ENCODE measurements at regions not wholly inside any gene's neighbourhood (a gene's known extent, or its start where the extent isn't known, plus 50 kb on each side); places are given as distances from the start of the nearest gene placed in this dataset.
"Not testable (repeated sequence)": the region's sequence is repeated elsewhere in the genome, so short reads cannot be mapped to it uniquely, and the experiment has no call there.

DNA sequence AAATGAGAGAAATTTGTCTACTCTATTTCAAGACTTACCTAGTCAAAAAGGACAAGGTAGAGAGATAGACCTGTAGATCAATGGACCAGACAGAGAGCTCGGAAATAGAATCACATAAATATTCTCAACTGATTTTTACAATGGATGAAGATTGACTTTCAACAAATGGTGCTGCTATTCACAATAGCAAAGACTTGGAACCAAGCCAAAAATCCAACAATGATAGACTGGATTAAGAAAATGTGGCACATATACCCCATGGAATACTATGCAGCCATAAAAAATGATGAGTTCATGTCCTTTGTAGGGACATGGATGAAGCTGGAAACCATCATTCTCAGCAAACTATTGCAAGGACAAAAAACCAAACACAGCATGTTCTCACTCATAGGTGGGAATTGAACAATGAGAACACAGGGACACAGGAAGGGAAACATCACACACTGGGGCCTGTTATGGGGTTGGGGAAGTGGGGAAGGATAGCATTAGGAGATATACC lies 1128.2 kb downstream of the UQCRFS1 start:
- DNase-seq (ENCODE audit: low read depth), result not testable (repeated sequence)

DNA sequence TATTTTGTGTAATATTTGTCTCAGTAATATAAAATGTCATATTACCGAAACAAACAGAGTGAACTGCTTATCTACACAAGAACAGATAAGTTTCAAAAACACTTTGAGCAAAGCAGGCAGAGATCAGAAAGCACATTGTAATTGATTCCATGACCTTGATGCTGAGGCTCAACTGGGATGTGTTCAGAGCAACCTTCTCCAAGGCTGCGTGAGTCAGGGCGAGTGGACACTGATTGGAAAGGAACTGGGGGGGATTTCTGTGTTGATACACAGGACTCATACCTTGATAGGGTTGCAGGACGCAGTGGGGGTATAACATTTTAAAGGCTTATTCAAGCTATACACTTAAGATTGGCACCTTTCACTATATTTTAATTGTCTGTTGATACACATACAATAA lies 1136.3 kb downstream of the UQCRFS1 start:
- no peak for DNase-seq (ENCODE audit: low read depth)

DNA sequence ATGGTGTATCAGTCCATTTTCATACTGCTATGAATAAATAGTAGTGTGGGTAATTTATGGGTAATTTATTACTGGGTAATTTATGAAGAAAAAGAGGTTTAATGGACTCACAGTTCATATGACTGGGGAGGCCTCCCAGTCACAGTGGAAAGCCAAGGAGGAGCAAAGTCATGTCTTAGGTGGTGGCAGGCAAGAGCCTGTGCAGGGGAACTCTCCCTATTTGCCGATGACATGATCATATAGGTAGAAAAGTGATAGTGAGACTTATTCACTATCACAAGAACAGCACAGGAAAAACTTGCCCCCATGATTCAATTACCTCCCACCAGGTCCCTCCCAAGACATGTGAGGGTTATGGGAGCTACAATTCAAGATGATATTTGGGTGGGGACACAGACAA lies 1137.7 kb downstream of the UQCRFS1 start:
- no peak for DNase-seq (ENCODE audit: low read depth)

DNA sequence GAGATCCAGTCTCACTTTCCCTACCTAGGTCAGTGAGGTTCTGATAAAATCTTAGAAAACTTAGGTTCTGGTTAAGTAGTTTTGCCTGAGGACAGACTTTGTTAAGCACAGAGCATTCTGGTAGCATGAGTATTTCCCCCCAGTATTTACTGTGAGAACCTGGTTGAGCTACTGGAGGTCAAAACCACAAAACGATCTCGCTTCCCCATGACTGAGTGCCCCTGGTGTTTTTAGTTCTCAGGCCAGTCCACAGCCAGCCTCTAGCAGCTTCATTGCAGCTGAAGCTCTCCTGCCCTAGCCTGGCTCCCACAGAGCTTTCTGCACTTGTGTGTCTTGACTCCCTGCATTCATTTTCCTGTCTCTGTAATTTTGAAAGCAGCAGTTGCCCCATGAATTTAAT lies 1138.2 kb downstream of the UQCRFS1 start:
- peak; percentile 63 for DNase-seq (ENCODE audit: low read depth)

DNA sequence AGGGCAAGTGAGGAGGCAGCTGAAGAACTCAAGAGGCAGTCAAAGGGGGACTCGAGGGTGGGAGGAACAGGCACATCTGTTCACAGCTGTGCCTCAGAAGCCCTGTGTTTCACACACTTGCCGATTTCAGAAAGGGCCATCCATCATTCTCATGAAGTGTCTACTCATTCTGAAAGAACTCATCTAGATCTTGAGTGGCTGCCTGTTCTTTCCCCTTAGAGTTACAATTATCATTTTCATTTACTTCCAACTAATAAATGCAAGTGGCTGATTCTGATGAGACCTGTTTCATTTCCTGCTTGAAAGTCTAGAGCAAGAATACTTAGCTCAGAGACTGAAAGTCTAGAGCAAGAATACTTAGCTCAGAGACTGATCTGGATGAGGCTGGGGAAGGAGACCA lies 1145.1 kb downstream of the UQCRFS1 start:
- no peak for DNase-seq (ENCODE audit: low read depth)

DNA sequence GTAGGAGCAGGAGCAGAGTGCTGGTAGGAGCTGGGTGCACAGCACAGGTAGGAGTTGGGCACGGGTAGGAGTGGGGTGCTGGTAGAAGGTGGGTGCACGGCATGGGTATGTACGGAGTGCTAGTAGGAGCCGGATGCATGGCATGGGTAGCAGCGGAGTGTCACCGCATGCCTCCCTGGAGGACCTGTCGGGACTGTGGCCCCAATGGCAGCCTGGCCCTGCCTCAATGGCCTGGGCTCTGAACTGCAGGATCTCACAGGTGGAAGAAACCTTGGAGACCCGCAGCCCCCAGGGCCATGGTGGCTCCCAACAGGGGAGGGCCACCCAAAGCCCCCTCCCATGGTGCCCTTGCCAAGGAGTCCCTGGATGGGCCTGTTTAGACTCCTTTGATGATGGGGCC lies 1146.0 kb downstream of the UQCRFS1 start:
- DNase-seq (ENCODE audit: low read depth), result no peak

DNA sequence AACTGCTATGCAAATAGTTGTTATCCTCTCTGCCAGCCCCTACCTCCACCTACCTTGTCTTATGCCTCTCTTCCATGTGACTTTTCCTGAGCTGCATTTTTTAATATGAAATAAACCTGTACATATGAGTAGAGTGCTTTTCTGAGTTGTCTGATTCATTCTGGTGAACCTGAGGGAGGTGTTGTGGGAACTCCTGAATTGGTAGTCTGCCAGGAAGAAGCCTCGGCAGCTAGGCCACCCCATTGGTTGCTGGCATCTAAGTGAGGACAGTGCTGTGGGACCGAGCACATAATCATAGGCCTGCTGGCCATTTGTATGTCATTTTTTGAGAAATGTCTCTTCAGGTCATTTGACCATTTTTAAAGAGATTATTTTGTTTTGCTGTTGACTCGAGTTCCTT lies 1146.8 kb downstream of the UQCRFS1 start:
- DNase-seq (ENCODE audit: low read depth), result no peak

DNA sequence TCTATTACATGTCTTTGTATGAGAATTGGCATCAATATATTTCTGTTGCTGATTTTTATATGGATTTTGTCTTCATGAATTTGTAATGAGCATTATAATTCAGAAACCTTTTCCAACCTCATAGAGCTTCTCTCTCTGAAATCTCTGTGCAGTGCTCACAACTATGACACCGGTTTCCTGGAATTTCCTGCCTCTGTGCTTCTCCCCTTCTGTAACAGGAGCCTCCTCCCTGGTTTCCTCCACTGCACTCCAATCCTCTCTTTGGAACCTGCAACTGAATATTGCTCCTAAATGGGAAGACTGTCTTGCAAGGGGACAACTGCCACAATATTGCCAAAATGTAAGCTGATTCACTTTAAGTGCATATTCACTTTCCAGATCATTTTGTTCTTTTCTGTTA lies 1147.9 kb downstream of the UQCRFS1 start:
- peak; percentile 32 for DNase-seq (ENCODE audit: low read depth)

DNA sequence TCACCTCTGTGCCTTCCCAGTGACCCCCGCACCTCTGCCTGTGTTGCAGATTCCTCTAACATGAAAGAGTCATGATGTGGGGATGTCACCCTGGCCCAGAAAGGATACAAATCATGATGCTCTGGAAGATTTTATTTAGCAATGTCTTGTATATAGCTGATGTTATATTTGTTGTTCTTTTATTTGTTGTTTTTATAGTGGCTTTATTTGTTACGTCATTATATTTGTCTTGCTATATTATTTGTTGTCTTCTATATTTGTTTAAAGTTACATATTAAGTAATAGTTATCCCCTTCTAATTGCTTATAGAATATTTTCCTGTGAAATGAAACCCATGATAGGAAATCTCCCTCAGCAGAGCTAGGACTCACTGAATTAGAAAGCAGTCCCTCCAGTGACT lies 1149.2 kb downstream of the UQCRFS1 start:
- no peak for DNase-seq (ENCODE audit: low read depth)

DNA sequence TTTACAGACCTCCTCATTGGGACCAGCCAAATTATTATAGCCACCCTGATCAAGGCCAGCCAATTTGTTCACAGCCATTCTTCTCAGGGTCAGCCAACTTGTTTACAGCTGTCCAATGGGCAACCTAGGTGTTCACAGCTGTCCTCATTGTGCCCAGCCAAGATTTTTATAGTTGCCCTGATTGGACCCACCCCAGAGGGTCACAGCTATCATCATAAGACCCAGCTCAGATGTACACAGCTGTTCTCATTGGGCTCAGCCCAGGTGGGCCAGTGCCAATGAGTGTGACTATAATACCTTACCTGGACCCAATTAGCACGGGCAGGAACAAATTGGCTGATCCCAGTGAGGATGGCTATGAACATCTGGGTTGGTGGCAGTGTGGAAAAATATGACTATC lies 1151.8 kb downstream of the UQCRFS1 start:
- DNase-seq (ENCODE audit: low read depth), result no peak

DNA sequence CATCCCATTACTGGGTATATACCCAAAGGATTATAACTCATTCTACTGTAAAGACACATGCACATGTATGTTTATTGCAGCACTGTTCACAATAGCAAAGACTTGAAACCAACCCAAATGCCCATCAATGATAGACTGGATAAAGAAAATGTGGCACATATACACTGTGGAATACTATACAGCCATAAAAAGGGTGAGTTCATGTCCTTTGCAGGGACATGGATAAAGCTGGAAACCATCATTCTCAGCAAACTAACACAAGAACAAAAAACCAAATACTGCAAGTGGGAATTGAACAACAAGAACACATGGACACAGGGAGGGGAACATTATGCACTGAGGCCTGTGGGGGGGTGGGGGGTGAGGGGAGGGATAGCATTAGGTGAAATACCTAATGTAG lies 1155.9 kb downstream of the UQCRFS1 start:
- not testable (repeated sequence) for DNase-seq (ENCODE audit: low read depth)

DNA sequence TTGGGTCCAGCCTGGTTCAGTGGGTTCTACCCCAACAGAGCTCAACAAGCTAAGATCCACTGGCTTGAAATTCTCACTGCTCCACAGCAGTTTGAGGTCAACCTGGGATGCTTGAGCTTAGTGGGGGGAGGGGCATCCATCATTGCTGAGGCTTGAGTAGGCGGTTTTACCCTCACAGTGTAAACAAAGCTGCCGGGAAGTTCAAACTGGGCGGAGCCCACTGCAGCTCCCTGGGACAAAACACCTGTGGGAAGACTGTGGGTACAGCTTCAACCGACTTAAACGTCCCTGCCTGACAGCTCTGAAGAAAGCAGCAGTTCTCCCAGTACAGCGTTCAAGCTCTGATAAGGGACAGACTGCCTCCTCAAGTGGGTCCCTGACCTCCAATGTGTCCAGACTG lies 1161.9 kb downstream of the UQCRFS1 start:
- no peak for DNase-seq (ENCODE audit: low read depth)

DNA sequence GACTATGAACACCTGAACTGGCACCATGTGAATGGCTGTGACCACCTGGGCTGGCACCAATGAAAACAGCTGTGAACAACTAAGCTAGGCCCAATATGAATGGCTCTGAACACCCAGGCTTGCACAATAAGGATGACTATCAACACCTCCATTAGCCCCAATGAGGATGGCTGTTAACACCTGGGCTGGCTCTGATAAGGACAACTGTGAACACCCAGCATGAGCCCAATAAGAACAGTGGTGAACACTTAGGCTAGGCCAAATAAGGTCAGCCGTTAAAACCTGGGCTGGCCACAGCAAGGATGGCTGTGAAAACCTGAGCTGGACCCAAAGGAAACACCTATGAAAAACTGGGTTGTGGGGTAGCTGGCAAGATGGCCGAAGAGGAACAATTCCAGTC lies 1163.1 kb downstream of the UQCRFS1 start:
- no peak for DNase-seq (ENCODE audit: low read depth)

DNA sequence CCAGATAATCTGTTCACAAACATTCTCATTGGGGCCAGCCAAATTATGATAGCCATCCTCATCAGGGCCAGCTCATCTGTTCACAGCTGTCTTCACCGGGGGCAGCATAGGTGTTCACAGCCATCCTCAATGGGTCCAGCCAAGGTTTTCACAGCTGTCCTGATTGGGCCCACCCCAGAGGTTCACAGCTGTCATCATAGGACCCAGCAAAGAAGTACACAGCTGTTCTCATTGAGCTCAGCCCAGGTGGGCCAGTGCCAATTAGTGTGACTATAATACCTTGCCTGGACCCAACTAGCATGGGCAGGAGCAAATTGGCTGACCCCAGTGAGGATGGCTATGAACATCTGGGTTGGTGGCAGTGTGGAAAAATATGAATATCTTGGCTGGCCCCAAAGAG lies 1166.0 kb downstream of the UQCRFS1 start:
- no peak for DNase-seq (ENCODE audit: low read depth)

DNA sequence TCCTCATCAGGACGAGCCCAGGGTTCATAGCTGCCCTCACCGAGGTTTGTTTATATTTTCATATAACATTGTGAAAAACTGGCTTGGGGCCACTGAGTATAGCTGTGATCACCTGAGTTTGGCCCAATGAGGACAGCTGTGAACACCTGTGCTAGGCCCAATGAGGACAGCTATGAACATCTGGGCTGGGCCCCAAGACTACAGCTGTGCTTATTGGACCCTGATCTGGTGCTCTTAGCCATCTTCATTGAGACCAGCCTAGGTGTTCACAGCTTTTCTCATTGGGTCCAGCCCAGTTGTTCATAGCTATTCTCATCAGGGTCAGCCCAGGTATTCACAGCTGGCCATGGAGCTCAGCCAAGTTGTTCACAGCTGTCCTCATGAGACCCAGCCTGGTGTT lies 1167.3 kb downstream of the UQCRFS1 start:
- no peak for DNase-seq (ENCODE audit: low read depth)

DNA sequence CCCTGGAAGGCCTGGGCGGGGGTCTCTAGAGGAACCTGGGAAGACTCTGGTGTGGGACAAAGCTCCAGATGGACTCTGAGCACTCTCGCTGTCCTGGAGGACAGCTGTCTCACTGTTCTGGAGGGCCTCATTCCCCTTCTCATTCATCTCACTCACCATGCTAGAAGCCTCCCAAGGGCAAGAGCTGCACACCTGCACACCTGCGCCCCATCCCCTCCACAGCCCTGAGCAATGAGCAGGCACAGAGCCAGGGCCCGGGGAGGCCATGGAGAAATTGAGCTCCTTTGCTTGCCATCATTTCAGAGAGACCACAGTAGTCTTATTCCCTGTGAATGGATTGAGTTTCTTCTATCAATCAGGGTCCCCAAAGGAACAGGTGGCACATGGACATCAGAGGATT lies 1168.5 kb downstream of the UQCRFS1 start:
- DNase-seq (ENCODE audit: low read depth), result no peak

DNA sequence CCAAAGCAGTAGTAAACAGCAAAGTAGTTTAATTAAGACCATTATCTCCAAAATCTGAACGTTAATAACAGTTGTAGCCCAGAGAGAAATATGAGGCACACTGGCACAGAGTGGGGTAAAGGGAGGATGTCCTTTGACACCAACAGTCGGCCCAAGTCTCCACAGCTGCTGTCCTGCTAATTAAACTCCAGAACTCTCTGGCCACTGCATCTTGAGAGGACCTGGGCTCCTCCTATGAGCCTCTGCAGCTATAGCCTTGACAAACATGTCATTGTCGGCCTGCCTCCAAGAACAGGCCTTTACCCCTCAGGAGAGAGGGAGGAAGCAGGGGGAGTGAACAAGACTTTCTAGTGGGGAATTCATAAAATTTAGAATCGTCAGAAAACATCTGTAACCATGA lies 1170.4 kb downstream of the UQCRFS1 start:
- DNase-seq (ENCODE audit: low read depth), result no peak

DNA sequence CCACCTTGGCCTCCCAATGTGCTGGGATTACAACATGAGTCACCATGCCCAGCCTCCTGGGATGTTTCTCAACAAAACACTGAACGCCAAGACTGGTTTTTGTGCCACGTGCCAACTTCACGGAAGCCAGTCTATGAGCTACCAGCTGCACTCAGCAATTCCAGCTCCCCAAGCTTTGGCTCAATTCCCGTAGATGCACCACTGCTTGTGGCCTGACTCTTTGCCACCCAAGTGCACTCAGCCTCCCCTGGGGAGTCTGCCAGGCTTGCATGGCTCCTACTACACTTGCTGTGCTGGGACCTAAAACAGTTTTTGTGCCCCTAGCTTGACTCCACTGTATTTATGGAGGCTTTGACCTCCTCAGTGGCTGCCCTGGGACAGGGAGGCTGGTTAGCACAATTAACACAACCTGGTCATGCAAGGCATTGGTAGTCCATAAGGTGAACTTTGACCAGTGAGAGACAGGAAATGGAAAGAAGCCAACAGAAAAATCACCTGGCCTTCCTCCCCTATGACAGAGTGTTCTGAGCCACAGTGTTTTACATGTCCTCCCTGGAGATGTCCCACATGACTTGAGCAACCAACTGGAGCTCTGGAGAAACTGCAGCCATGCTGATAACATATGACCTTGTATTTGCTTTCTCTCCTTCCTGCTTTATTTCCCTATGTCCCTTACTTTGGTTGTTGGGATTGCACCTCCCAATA lies 1173.1 kb downstream of the UQCRFS1 start:
- peak; percentile 83 for DNase-seq (ENCODE audit: low read depth)

DNA sequence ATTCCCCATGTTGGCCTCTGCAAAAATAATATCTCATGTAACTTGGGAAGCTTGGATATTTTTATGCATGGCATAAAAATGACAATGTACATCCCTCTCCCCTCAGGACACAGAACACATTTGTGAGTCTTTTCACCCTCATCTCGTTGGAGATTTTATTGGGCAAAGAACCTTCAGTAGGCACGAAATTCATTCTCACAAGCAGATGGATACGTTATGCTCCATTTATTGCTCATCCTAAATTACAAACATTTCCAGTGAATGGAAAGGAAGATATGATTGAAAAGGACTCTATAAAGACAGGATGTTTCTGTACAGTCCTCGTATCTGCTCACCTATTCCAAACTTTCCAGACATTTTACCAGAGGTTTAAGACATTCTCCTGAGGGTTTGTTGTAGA lies 1175.8 kb downstream of the UQCRFS1 start:
- DNase-seq (ENCODE audit: low read depth), result no peak

DNA sequence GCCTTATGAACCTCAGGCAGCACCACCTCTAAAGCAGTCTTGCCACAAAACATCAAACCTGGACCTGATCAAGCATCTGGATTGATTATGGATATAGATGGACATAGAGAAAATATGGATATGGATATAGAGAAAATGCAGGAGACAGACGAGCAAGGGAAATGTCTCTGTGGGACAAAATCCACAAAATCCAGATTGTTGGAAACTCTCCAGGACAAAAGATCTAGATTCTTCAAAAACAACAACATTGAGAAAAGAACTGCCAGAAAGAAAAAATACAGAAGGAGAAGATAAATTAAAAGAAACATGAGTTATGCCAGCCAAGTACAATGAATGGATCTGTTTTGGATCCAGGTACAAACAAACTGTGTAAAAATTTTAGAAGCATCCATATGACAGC lies 1176.5 kb downstream of the UQCRFS1 start:
- DNase-seq (ENCODE audit: low read depth), result no peak

DNA sequence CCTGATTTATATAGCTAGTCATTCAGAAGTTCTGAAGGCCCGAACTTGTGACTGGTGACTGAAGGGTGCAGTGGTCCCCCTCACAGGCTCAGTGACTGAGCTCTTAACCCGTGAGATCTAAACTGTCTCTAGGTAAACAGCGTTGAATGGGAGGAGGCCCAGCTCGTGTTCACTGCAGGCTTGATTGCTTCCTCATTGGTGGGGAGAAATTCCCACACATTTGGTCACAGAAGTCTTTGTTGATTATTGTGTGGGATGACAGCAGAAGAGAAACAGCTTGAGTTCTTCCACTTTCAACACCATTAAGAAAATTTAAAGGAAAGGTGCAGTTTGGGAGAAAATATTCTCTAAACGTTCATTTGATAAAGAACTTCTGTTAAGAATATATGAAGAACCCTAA lies 1178.0 kb downstream of the UQCRFS1 start:
- no peak for DNase-seq (ENCODE audit: low read depth)

DNA sequence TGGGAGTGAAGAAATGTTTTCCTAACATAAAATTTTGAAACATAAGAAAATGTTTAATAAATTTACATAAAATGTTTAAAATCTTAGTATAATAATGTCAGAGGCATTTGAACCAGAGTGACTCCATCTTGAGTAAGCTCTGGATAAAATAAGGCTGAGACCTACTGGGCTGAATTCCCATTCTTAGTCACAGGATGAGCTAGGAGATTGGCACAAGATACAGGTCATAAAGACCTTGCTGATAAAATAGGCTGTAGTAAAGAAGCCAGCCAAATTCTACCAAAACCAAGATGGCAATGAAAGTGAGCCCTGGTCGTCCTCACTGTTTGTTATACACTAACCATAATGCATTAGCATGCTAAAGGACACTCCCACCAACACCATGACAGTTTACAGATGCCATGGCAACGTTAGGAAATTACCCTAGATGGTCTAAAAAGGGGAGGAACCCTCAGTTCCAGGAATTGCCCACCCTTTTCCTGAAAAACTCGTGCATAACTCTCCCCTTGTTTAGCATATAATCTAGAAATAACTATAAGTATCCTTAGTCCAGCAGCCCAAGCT lies 1184.0 kb downstream of the UQCRFS1 start:
- DNase-seq (ENCODE audit: low read depth), result no peak

DNA sequence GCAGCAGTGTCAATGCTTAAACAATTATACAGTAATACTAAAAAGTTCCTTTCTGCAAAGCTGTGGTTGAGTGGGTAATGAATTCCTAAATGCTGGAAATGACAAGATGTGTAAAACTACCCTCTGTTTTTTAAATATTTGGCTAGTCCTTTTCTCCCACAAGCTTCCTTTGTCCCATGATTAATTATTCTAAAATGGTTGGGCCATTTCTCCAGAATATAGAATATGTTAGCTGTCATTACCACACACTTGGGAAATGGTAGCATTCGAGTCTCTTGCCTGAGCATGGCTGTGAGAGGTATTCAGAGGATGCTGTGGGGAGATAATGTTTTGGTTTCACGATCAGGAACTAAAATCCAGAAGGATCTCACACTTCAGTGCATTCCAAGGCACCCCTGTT lies 1185.8 kb downstream of the UQCRFS1 start:
- no peak for DNase-seq (ENCODE audit: low read depth)

DNA sequence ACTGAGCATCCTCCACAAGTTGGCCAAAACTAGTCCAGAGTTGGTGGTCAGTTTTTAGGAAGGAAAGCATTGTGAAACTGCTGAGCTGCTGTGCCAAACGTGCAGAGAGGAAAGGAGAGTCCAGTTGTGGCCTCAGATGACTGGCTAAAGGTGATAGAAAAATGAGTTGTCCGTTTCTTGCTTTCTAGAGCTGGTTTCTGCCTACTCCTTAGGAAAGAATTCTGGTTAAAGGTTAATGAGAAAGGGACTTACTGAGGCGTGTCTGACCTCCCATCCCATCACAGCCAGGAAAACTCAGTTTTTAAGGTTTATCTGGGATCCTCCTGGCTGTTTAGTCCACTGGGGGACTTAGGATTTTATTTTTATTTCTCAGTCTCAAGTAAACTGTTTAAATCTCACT lies 1186.3 kb downstream of the UQCRFS1 start:
- DNase-seq (ENCODE audit: low read depth), result no peak
